A673 (cell line): ENCODE measurements at regions not wholly inside any gene's neighbourhood (a gene's known extent, or its start where the extent isn't known, plus 50 kb on each side); places are given as distances from the start of the nearest gene placed in this dataset.

Source experiments
- BruUV-seq: library from RNA; stranded (reverse); fragments of 400-500 nt; replicated peaks from 2 replicates; lab custom pipeline; 2021; lab: Mats Ljungman, UMichigan
- CTCF ChIA-PET: fragments of 300-600 bp; sonication (Branson Sonifier 250); formaldehyde crosslinking; loops from one replicate; lab custom pipeline; 2022; ENCODE audit warnings: antibody characterized with exemption; lab: Charles Lee
- POLR2A ChIA-PET: fragments of 300-600 bp; sonication (Branson Sonifier 250); formaldehyde crosslinking; loops from one replicate; lab custom pipeline; 2022; ENCODE audit warnings: antibody characterized with exemption; ENCODE audit not compliant: low non-redundant PET; lab: Charles Lee
- DNase-seq: peaks from one replicate; pipeline ENCODE4 v3.0.0-alpha.2; 2015; ENCODE audit warnings: low spot score
- H3K27ac ChIP-seq: fragments of 200-600 bp; sonication (generic); 2 replicates; pipeline ENCODE4 v1.5.1; 2016; ENCODE audit warnings: mixed run types, low read depth, mild to moderate bottlenecking, mixed read lengths, antibody characterized with exemption, low read length; ENCODE audit not compliant: poor library complexity, severe bottlenecking
- H3K27me3 ChIP-seq: fragments of 200-600 bp; sonication (generic); replicated peaks from 2 replicates; pipeline ENCODE4 v1.6.1; 2017; ENCODE audit warnings: mixed run types, low read depth, mild to moderate bottlenecking, mixed read lengths, antibody characterized with exemption, low read length; ENCODE audit not compliant: insufficient read depth, poor library complexity
- H3K36me3 ChIP-seq: fragments of 200-600 bp; sonication (generic); 2 replicates; pipeline ENCODE4 v1.6.1; 2016; ENCODE audit warnings: mixed run types, mild to moderate bottlenecking, mixed read lengths, antibody characterized with exemption, low read length; ENCODE audit not compliant: insufficient read depth, poor library complexity, severe bottlenecking
- H3K4me1 ChIP-seq: fragments of 200-600 bp; sonication (generic); 2 replicates; pipeline ENCODE4 v1.6.1; 2017; ENCODE audit warnings: mixed run types, mild to moderate bottlenecking, mixed read lengths, antibody characterized with exemption, low read length; ENCODE audit not compliant: insufficient read depth, poor library complexity, severe bottlenecking
- H3K4me3 ChIP-seq: fragments of 200-600 bp; sonication (generic); 2 replicates; pipeline ENCODE4 v1.5.1; 2016; ENCODE audit warnings: low read depth, mixed run types, mild to moderate bottlenecking, mixed read lengths, low read length; ENCODE audit not compliant: poor library complexity, severe bottlenecking
- H3K9me3 ChIP-seq: fragments of 200-600 bp; sonication (generic); 2 replicates; pipeline ENCODE4 v1.6.1; 2016; ENCODE audit warnings: mixed run types, low read depth, mild to moderate bottlenecking, mixed read lengths, antibody characterized with exemption, low read length; ENCODE audit not compliant: poor library complexity, severe bottlenecking
- CTCF ChIP-seq: fragments of 300-800, 200-600 bp; sonication (generic); conservative IDR thresholded peaks from 2 replicates; pipeline ENCODE4 v1.5.1; 2017; ENCODE audit warnings: low read depth, mild to moderate bottlenecking, antibody characterized with exemption, low read length, moderate library complexity, mixed read lengths
- EZH2 ChIP-seq: fragments of 200-600 bp; sonication (generic); IDR thresholded peaks from 2 replicates; pipeline ENCODE4 v1.6.1; 2017; ENCODE audit warnings: borderline replicate concordance, low read depth, mild to moderate bottlenecking, mixed read lengths, antibody characterized with exemption, low read length; ENCODE audit not compliant: poor library complexity, severe bottlenecking
- intact Hi-C: fragments of 100-400 bp; cut with micrococcal nuclease; formaldehyde crosslinking; loops from one replicate; pipeline ENCODE4 v1.10.0; 2022; ENCODE audit not compliant: unreplicated experiment

DNA sequence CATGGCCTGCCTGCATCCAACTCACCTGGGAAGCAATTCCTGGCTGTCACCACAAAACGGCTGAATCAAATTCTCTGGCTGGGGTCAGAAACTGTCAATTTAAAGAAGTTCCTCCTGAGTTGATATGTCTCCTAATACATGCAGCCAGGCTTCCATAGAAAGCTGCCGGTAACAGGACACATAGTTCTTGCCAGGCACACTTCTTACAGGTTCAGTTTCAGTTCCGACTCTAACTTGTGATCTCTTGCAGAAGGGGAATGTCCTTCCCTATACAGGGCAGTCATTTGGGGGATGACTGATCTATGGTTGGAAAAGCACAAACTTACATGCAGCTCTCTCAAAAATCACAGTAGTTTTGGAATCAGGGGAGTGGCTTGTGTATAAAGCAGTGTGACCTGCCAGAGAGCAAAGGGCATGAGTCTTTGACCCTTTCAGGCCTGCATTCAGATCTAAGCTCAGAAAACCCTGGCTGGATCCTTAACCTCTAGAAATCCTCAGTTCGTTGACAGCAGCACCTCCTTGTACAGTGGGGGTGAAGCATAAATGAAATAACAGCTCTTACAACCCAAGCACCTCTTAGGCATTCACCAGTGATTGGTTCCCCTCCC, 195.6 kb downstream of the SCP2D1 start:
- no peaks in the 10 kb centered on the region for H3K36me3 ChIP-seq
- no peak overlapping the region for H3K4me3 ChIP-seq
- intact Hi-C loops, result no loop called here
- H3K27ac ChIP-seq, result no peak overlapping the region
- TF ChIP-seq CTCF (no peak), EZH2 (no peak)
- ChIA-PET CTCF (no interaction called here), POLR2A (no interaction called here)
- DNase-seq, result no peak
- H3K9me3 ChIP-seq, result no peaks in the 10 kb centered on the region
- no peaks in the 10 kb centered on the region for H3K4me1 ChIP-seq
- BruUV-seq, result no TSS peak
- peaks cover 17% of the 10 kb centered on the region for H3K27me3 ChIP-seq

DNA sequence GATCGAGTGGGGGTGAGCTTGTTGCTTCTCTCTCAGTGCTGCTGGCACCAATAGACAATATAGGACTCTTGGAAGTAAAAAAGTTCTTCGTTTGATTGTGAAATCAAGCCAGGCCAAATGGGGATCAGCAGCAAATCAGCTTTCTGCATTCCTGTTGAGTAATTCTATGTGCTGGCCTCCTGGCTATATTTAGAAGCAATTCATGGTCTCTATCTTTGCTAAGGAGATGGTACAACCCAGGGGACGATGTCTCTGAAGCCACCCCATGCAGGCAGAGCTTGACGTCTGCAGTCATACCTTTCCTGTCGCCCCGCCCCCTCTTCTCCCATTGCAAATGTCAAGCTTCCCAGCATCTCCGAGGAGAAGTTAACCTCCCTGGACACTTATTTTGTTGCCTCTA, 199.1 kb downstream of the SCP2D1 start:
- Histone ChIP-seq H3K4me1 (no peaks in the 10 kb centered on the region), H3K27me3 (peaks cover 14% of the 10 kb centered on the region), H3K4me3 (no peak overlapping the region), H3K27ac (no peak overlapping the region), H3K9me3 (no peaks in the 10 kb centered on the region), H3K36me3 (no peaks in the 10 kb centered on the region)
- TF ChIP-seq EZH2 (no peak), CTCF (no peak)
- no TSS peak for BruUV-seq
- intact Hi-C loops, result no loop called here
- POLR2A ChIA-PET, result no interaction called here
- no peak for DNase-seq
- CTCF ChIA-PET, result interaction anchor here (0.6 kb wide), 1 partner anchor 1006 kb away, joined by 3 read pairs; no protein-coding TSS in a partner anchor

DNA sequence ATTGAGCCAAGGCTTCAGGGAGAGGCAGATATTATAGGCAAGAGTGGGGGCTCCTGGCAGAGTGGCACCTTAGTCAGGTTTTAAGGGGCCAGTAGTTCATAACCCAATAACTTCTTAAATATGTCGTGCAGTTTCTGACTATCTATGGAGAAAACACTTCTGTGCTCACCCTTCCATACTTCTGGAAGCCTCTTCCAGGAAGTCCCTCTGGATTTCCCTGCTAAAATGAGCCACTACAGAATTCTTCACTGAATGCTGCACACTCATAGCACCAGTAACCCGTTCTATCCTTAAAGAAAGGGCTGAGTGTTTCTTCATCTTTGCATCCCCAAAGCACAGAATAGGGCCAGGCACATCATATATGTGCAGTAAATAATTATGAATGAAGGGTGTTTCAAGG, 198.5 kb upstream of the SLC24A3 start:
- Histone ChIP-seq H3K4me3 (no peak overlapping the region), H3K27ac (no peak overlapping the region), H3K4me1 (no peaks in the 10 kb centered on the region), H3K36me3 (no peaks in the 10 kb centered on the region), H3K27me3 (peaks cover 14% of the 10 kb centered on the region), H3K9me3 (no peaks in the 10 kb centered on the region)
- intact Hi-C loops, result no loop called here
- POLR2A ChIA-PET, result no interaction called here
- no TSS peak for BruUV-seq
- no peak for DNase-seq
- TF ChIP-seq CTCF, result no peak
- no peak for TF ChIP-seq EZH2
- CTCF ChIA-PET, result no interaction called here
